ENCODE measurements at regions not wholly inside any gene's neighbourhood (a gene's known extent, or its start where the extent isn't known, plus 50 kb on each side); places are given as distances from the start of the nearest gene placed in this dataset.

DNA sequence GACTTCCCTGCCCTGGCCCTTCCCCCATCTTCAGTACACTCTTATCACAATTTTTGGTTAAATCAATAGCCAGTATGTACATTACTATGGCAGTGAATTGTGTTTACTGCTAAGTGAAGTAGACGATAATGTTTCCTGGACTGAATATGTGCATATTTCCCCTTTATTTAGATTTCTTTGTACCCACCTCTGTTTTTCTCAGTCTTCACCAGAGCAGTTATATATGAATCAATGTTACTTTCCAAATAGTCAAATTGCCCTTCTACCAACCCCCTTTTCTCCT is 97.1 kb upstream of the HS6ST1 start:
- TF ChIP-seq, protein P1, sequence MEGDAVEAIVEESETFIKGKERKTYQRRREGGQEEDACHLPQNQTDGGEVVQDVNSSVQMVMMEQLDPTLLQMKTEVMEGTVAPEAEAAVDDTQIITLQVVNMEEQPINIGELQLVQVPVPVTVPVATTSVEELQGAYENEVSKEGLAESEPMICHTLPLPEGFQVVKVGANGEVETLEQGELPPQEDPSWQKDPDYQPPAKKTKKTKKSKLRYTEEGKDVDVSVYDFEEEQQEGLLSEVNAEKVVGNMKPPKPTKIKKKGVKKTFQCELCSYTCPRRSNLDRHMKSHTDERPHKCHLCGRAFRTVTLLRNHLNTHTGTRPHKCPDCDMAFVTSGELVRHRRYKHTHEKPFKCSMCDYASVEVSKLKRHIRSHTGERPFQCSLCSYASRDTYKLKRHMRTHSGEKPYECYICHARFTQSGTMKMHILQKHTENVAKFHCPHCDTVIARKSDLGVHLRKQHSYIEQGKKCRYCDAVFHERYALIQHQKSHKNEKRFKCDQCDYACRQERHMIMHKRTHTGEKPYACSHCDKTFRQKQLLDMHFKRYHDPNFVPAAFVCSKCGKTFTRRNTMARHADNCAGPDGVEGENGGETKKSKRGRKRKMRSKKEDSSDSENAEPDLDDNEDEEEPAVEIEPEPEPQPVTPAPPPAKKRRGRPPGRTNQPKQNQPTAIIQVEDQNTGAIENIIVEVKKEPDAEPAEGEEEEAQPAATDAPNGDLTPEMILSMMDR (IDR thresholded peaks at IDR 0.05; ENCODE audit: low read depth, low read length) = no peak
- TF ChIP-seq EZH2phosphoT487 (IDR thresholded peaks at IDR 0.05; ENCODE audit: low read depth) = no peak
